Right lobe of liver (tissue), 4 donors: ENCODE measurements at regions not wholly inside any gene's neighbourhood (a gene's known extent, or its start where the extent isn't known, plus 50 kb on each side); places are given as distances from the start of the nearest gene placed in this dataset.
"Not testable (repeated sequence)": the region's sequence is repeated elsewhere in the genome, so short reads cannot be mapped to it uniquely, and the experiment has no call there.

Source experiments
- CTCF ChIP-seq, 4 donors: fragments of 200-600 bp in 3 of 4; fragments of 450-650 bp in 1 of 4; IDR thresholded peaks; one replicate each; pipeline versions ENCODE4 v1.5.1 to v1.8.0; 2016 to 2022; ENCODE audit warnings: antibody characterized with exemption in 4 of 4, mild to moderate bottlenecking in 2 of 4
- POLR2A ChIP-seq: fragments of 450-650 bp; IDR thresholded peaks from one replicate; pipeline ENCODE4 v1.6.1; 2017; ENCODE audit warnings: antibody characterized with exemption, mild to moderate bottlenecking
- donor health status: DM: no; HTN: no; CAD: no.
- donor health status: DM: no; HTN: no; CAD: no.
- donor health status: DM: no; HTN: yes; CAD: no.

GRCh38 chr16:88208776-88209175 lies 174.0 kb upstream of the ZNF469 start:
- not testable (repeated sequence) for TF ChIP-seq POLR2A; CTCF (IDR thresholded peaks at IDR 0.05)
